HL-60 (cell line): ENCODE measurements at regions not wholly inside any gene's neighbourhood (a gene's known extent, or its start where the extent isn't known, plus 50 kb on each side); places are given as distances from the start of the nearest gene placed in this dataset.

Experiments used
- DNase-seq, 2 experiments: peaks; one replicate each; pipeline ENCODE4 v3.0.0-alpha.2; 2010 to 2020; ENCODE audit warnings: low read depth in 1 of 2, low spot score in 1 of 2
- H3K27ac ChIP-seq: fragments of 250-450 bp; sonication (Bioruptor Pico); replicated peaks from 2 replicates; pipeline ENCODE4 v1.5.1; 2020; ENCODE audit warnings: mild to moderate bottlenecking, moderate library complexity
- H3K27me3 ChIP-seq: fragments of 250-450 bp; sonication (Bioruptor Pico); 2 replicates; pipeline ENCODE4 v1.5.1; 2021; ENCODE audit warnings: mild to moderate bottlenecking, moderate library complexity; ENCODE audit not compliant: insufficient read depth, poor library complexity, severe bottlenecking
- H3K4me3 ChIP-seq: replicated peaks from 2 replicates; pipeline ENCODE4 v1.5.1; 2011; ENCODE audit warnings: mild to moderate bottlenecking, control low read depth, low read length; ENCODE audit not compliant: insufficient read depth
- GABPA ChIP-seq: IDR thresholded peaks from 2 replicates; pipeline ENCODE4 v1.6.1; 2012; ENCODE audit warnings: low read depth
- POLR2AphosphoS5 ChIP-seq: IDR thresholded peaks from 2 replicates; pipeline ENCODE4 v1.6.1; 2012; ENCODE audit warnings: low read depth
- SPI1 ChIP-seq: IDR thresholded peaks from 2 replicates; pipeline ENCODE4 v1.6.1; 2012; ENCODE audit warnings: low read depth, mild to moderate bottlenecking, borderline replicate concordance
- TF ChIP-seq, protein P1 (sequence below): IDR thresholded peaks from 2 replicates; pipeline ENCODE4 v1.6.1; 2012; ENCODE audit warnings: low read depth; ENCODE audit not compliant: insufficient replicate concordance
- TF ChIP-seq, protein P2 (sequence below): IDR thresholded peaks from one replicate; pipeline ENCODE4 v1.5.1; 2011; ENCODE audit warnings: low read length, control low read depth, inconsistent platforms; ENCODE audit not compliant: insufficient read depth

DNA sequence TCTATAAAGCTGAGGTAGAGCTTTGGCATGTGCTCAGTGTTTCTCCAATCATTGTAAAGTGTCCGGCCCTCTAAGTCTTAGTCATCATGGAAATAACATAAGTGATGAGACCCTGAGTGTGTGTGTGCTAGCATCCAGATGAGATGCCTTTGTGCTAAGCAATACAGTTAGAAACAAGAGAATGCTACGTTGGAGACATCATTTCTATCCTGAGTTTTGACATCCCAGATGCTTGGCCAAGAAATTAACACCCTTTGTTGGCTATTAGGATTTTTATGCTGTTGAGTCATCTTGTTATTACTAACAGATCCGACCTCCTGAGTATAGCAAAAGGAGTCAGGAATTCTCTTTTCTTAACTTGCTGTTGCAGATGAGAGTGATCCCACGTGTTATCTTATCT, 508.0 kb downstream of the GADD45G start:
- DNase-seq = no peak
- TF ChIP-seq GABPA = no peak
- TF ChIP-seq, protein P1, sequence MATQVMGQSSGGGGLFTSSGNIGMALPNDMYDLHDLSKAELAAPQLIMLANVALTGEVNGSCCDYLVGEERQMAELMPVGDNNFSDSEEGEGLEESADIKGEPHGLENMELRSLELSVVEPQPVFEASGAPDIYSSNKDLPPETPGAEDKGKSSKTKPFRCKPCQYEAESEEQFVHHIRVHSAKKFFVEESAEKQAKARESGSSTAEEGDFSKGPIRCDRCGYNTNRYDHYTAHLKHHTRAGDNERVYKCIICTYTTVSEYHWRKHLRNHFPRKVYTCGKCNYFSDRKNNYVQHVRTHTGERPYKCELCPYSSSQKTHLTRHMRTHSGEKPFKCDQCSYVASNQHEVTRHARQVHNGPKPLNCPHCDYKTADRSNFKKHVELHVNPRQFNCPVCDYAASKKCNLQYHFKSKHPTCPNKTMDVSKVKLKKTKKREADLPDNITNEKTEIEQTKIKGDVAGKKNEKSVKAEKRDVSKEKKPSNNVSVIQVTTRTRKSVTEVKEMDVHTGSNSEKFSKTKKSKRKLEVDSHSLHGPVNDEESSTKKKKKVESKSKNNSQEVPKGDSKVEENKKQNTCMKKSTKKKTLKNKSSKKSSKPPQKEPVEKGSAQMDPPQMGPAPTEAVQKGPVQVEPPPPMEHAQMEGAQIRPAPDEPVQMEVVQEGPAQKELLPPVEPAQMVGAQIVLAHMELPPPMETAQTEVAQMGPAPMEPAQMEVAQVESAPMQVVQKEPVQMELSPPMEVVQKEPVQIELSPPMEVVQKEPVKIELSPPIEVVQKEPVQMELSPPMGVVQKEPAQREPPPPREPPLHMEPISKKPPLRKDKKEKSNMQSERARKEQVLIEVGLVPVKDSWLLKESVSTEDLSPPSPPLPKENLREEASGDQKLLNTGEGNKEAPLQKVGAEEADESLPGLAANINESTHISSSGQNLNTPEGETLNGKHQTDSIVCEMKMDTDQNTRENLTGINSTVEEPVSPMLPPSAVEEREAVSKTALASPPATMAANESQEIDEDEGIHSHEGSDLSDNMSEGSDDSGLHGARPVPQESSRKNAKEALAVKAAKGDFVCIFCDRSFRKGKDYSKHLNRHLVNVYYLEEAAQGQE = no peak
- no peak for TF ChIP-seq POLR2AphosphoS5
- no peak for TF ChIP-seq SPI1
- TF ChIP-seq, protein P2, sequence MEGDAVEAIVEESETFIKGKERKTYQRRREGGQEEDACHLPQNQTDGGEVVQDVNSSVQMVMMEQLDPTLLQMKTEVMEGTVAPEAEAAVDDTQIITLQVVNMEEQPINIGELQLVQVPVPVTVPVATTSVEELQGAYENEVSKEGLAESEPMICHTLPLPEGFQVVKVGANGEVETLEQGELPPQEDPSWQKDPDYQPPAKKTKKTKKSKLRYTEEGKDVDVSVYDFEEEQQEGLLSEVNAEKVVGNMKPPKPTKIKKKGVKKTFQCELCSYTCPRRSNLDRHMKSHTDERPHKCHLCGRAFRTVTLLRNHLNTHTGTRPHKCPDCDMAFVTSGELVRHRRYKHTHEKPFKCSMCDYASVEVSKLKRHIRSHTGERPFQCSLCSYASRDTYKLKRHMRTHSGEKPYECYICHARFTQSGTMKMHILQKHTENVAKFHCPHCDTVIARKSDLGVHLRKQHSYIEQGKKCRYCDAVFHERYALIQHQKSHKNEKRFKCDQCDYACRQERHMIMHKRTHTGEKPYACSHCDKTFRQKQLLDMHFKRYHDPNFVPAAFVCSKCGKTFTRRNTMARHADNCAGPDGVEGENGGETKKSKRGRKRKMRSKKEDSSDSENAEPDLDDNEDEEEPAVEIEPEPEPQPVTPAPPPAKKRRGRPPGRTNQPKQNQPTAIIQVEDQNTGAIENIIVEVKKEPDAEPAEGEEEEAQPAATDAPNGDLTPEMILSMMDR = no peak
- Histone ChIP-seq H3K27me3 (peaks cover 2% of the 10 kb centered on the region), H3K27ac (no peak overlapping the region), H3K4me3 (no peak overlapping the region)

DNA sequence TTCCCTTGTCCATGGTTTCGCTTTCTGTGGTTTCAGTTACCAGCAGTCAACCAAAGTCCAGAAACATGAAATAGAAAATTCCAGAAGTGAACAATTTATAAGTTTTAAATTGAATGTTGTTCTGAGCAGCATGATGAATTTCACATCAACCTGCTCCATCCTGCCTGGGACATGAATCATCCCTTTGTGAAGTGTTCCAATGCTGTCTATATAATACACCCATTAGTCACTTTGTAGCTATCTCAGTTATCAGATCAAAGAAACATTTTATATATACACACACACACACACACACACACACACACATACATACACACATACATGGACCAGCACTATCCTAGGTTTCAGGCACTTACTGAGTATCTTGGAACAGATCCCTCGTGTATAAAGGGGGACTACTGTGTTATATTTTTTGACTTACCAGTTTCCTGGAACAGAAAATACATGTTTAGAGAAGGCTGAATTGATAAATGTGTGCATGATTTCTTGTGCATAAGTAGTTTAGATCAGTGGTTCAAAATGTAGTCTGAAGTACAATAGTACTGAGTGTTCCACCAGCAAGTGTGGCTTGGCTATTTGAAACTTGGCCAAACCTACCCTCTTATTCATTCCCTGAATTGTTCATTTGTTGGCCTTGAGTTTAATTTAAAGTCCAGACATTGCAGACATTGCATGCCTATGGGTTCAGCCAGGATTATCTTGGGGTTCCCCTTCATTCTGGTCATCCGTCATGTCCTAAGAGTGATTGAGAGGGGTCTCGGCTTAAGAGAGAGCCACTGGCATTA, 510.0 kb downstream of the GADD45G start:
- H3K4me3 ChIP-seq = no peak overlapping the region
- TF ChIP-seq POLR2AphosphoS5 (no peak), SPI1 (no peak), GABPA (no peak)
- TF ChIP-seq, protein P2 = no peak
- TF ChIP-seq, protein P1 = no peak
- DNase-seq = no peak
- H3K27ac ChIP-seq = no peak overlapping the region
- peaks cover 2% of the 10 kb centered on the region for H3K27me3 ChIP-seq

DNA sequence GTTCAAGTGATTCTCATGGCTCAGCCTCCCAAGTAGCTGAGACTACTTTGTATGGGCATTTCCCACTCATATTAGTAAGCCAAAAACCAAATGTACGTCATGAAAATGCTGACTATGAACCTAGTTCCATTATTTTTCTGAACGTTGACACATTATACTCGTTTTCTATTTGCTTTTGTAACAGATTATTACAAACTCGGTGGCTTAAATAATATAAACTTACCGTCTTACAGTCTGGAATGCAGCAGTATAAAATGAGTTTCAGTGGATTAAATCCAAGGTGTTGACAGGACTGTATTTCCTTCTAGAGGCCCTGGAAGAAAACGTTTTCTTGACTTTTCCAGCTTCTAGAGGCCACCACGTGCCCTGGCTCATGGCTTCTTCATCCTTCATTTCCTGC, 517.0 kb downstream of the GADD45G start:
- DNase-seq = no peak
- TF ChIP-seq, protein P2 = no peak
- no peak for TF ChIP-seq GABPA
- TF ChIP-seq SPI1 = no peak
- Histone ChIP-seq H3K4me3 (no peak overlapping the region), H3K27ac (no peak overlapping the region), H3K27me3 (peaks cover 7% of the 10 kb centered on the region)
